ENCODE measurements at regions not wholly inside any gene's neighbourhood (a gene's known extent, or its start where the extent isn't known, plus 50 kb on each side); places are given as distances from the start of the nearest gene placed in this dataset.

GRCh38 chr2:172673056-172673683 is 62.5 kb upstream of the RAPGEF4 start:
- no peak for DNase-seq (ENCODE audit: low spot score in 2 of 2)
- H3K9me3 ChIP-seq = no peaks in the 10 kb centered on the region
- no peak for TF ChIP-seq CTCF (IDR thresholded peaks at IDR 0.05)
- intact Hi-C loops (cut with DNase I) = no loop called here
- H3K36me3 ChIP-seq = no peaks in the 10 kb centered on the region
- H3K4me1 ChIP-seq = no peaks in the 10 kb centered on the region
- no peaks in the 10 kb centered on the region for H3K27me3 ChIP-seq
- no peak overlapping the region for H3K4me3 ChIP-seq
- no peak overlapping the region for H3K27ac ChIP-seq

GRCh38 chr2:172674034-172674967 is 61.3 kb upstream of the RAPGEF4 start:
- Histone ChIP-seq H3K4me1 (no peaks in the 10 kb centered on the region), H3K27me3 (no peaks in the 10 kb centered on the region), H3K9me3 (no peaks in the 10 kb centered on the region), H3K36me3 (no peaks in the 10 kb centered on the region), H3K27ac (no peak overlapping the region), H3K4me3 (no peak overlapping the region)
- intact Hi-C loops (cut with DNase I) = loop anchor here (1.0 kb wide), 1 partner anchor 79 kb away; no protein-coding TSS in a partner anchor
- no peak for DNase-seq (ENCODE audit: low spot score in 2 of 2)
- TF ChIP-seq CTCF (IDR thresholded peaks at IDR 0.05) = peak; percentile 30 to 58 (median 39)

DNA sequence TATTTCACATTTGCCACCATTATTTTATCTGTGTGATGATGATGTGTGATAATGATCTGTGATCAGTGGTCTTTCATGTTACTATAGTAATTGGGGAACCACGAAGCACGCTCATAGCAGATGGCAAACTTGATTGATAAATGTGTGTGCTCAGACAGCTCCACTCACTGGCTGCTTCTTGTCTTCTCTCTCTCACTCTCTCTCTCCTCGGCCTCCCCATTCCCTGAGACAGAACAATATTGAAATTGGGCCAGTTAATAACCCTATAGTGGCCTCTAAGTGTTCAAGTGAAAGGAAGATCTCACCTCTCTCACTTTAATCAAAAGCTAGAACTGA is 60.7 kb upstream of the RAPGEF4 start:
- TF ChIP-seq CTCF (IDR thresholded peaks at IDR 0.05) = no peak
- DNase-seq (ENCODE audit: low spot score in 2 of 2) = no peak
- H3K27ac ChIP-seq = no peak overlapping the region
- intact Hi-C loops (cut with DNase I) = loop anchor here (1.0 kb wide), 1 partner anchor 80 kb away; no protein-coding TSS in a partner anchor
- H3K36me3 ChIP-seq = no peaks in the 10 kb centered on the region
- no peak overlapping the region for H3K4me3 ChIP-seq
- no peaks in the 10 kb centered on the region for H3K9me3 ChIP-seq
- no peaks in the 10 kb centered on the region for H3K4me1 ChIP-seq
- no peaks in the 10 kb centered on the region for H3K27me3 ChIP-seq

GRCh38 chr2:172677363-172677762 is 58.3 kb upstream of the RAPGEF4 start:
- no peaks in the 10 kb centered on the region for H3K27me3 ChIP-seq
- H3K4me1 ChIP-seq = no peaks in the 10 kb centered on the region
- H3K9me3 ChIP-seq = no peaks in the 10 kb centered on the region
- no peak for TF ChIP-seq CTCF (IDR thresholded peaks at IDR 0.05)
- H3K36me3 ChIP-seq = no peaks in the 10 kb centered on the region
- intact Hi-C loops (cut with DNase I) = no loop called here
- H3K4me3 ChIP-seq = no peak overlapping the region
- H3K27ac ChIP-seq = no peak overlapping the region
- no peak for DNase-seq (ENCODE audit: low spot score in 2 of 2)

DNA sequence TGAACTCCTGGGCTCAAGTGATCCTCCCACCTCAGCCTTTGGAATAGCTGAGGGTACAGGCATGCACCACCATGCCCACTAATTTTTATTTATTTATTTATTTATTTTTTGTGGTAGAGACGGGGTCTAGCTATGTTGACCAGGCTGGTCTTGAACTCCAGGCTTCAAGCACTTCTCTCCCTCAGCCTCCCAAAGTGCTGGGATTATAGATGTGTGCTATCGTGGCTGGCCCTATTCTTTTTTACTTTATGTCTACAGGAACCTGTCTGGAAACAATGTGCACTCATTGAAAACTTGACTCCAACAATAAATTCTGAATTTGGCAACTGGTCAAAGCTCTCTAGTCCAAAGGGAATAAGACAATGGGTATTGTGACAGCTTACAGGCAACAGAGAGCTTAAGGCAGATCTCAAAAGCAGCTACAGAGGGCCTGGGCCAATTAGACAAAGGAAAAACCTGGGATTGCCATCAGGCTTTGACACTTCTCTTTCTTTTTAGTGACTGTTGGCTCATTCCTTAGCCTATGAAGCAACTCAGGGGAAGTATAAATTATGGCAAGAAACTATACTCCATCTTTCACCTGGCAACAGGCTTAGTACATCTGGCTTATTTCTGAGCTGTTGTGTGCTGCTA is 55.1 kb upstream of the RAPGEF4 start:
- H3K4me3 ChIP-seq = no peak overlapping the region
- no peaks in the 10 kb centered on the region for H3K27me3 ChIP-seq
- no peak for DNase-seq (ENCODE audit: low spot score in 2 of 2)
- no peaks in the 10 kb centered on the region for H3K9me3 ChIP-seq
- H3K27ac ChIP-seq = no peak overlapping the region
- intact Hi-C loops (cut with DNase I) = no loop called here
- no peaks in the 10 kb centered on the region for H3K36me3 ChIP-seq
- no peaks in the 10 kb centered on the region for H3K4me1 ChIP-seq
- no peak for TF ChIP-seq CTCF (IDR thresholded peaks at IDR 0.05)

All from ascending aorta (tissue), 2 donors.